Liver (tissue), 8 donors: ENCODE measurements at regions not wholly inside any gene's neighbourhood (a gene's known extent, or its start where the extent isn't known, plus 50 kb on each side); places are given as distances from the start of the nearest gene placed in this dataset.

Experiments used
- DNase-seq: peaks from one replicate; pipeline ENCODE4 v3.0.0-alpha.2; 2017; ENCODE audit warnings: low spot score
- H3K27ac ChIP-seq, 2 donors: one replicate each; pipeline ENCODE4 v1.7.0; 2013; ENCODE audit warnings: inconsistent platforms in 2 of 2, low read length in 2 of 2, control low read depth in 1 of 2, low read depth in 1 of 2, mild to moderate bottlenecking in 1 of 2
- H3K27me3 ChIP-seq, 4 donors: one replicate each; pipeline versions ENCODE4 v1.6.1 to v1.7.0; 2013; ENCODE audit warnings: low read length in 3 of 4, inconsistent platforms in 1 of 4, mild to moderate bottlenecking in 1 of 4, moderate library complexity in 1 of 4; ENCODE audit not compliant: control insufficient read depth in 4 of 4, insufficient read depth in 4 of 4
- H3K36me3 ChIP-seq, 4 donors: one replicate each; pipeline versions ENCODE4 v1.6.1 to v1.7.0; 2013; ENCODE audit warnings: low read length in 3 of 4, mild to moderate bottlenecking in 3 of 4, low read depth in 1 of 4, moderate library complexity in 1 of 4; ENCODE audit not compliant: control insufficient read depth in 4 of 4, insufficient read depth in 3 of 4
- H3K4me1 ChIP-seq, 4 donors: one replicate each; pipeline versions ENCODE4 v1.6.1 to v1.7.0; 2013; ENCODE audit warnings: low read length in 3 of 4, mild to moderate bottlenecking in 3 of 4, moderate library complexity in 1 of 4; ENCODE audit not compliant: control insufficient read depth in 4 of 4, insufficient read depth in 4 of 4
- H3K4me3 ChIP-seq, 3 donors: one replicate each; pipeline versions ENCODE4 v1.6.1 to v1.7.0; 2013; ENCODE audit warnings: low read length in 3 of 3, control low read depth in 1 of 3, low read depth in 1 of 3, mild to moderate bottlenecking in 1 of 3
- H3K9ac ChIP-seq, 2 donors: one replicate each; pipeline ENCODE4 v1.7.0; 2013; ENCODE audit warnings: low read length in 2 of 2, mild to moderate bottlenecking in 2 of 2, moderate library complexity in 2 of 2, control low read depth in 1 of 2, low read depth in 1 of 2
- H3K9me3 ChIP-seq, 4 donors: one replicate each; pipeline versions ENCODE4 v1.6.1 to v1.7.0; 2013; ENCODE audit warnings: low read length in 3 of 4; ENCODE audit not compliant: control insufficient read depth in 4 of 4
- FOXA1 ChIP-seq: IDR thresholded peaks from 2 replicates; pipeline ENCODE4 v1.6.1; 2016; ENCODE audit warnings: antibody characterized with exemption
- GABPA ChIP-seq, 2 donors: IDR thresholded peaks in 1 of 2; conservative IDR thresholded peaks in 1 of 2; 2 replicates each; pipeline ENCODE4 v1.6.1; 2016; ENCODE audit warnings: antibody characterized with exemption in 2 of 2, mild to moderate bottlenecking in 1 of 2, moderate library complexity in 1 of 2
- HNF4A ChIP-seq, 2 donors: conservative IDR thresholded peaks; 2 replicates each; pipeline ENCODE4 v1.6.1; 2016; ENCODE audit warnings: antibody characterized with exemption in 2 of 2, mild to moderate bottlenecking in 2 of 2
- HNF4G ChIP-seq: IDR thresholded peaks from 2 replicates; pipeline ENCODE4 v1.6.1; 2016; ENCODE audit warnings: antibody characterized with exemption
- JUND ChIP-seq, 2 donors: IDR thresholded peaks; 2 replicates each; pipeline ENCODE4 v1.6.1; 2016; ENCODE audit warnings: antibody characterized with exemption in 2 of 2
- RXRA ChIP-seq, 2 donors: IDR thresholded peaks; 2 replicates each; pipeline ENCODE4 v1.6.1; 2017 to 2018; ENCODE audit warnings: antibody characterized with exemption in 2 of 2, mild to moderate bottlenecking in 1 of 2
- TAF1 ChIP-seq: conservative IDR thresholded peaks from 2 replicates; pipeline ENCODE4 v1.6.1; 2016; ENCODE audit warnings: antibody characterized with exemption, mild to moderate bottlenecking
- WGBS: extraction: QIAGEN DNeasy Blood & Tissue Kit; methylation state at CpG from one replicate; pipeline ENCODE4 v1.1.7; 2013; 5-methylcytosine and 5-hydroxymethylcytosine counted together
- TF ChIP-seq, protein P1 (sequence below): fragments of 150-350 bp; IDR thresholded peaks from 2 replicates; pipeline ENCODE4 v1.5.1; 2017; ENCODE audit warnings: improper control_type of control experiment, low read depth, low read length; ENCODE audit not compliant: missing input control
- TF ChIP-seq, protein P2 (sequence below): IDR thresholded peaks from 2 replicates; pipeline ENCODE4 v1.6.1; 2016; ENCODE audit warnings: antibody characterized with exemption
- TF ChIP-seq, protein P3 (sequence below): IDR thresholded peaks from 2 replicates; pipeline ENCODE4 v1.6.1; 2016; ENCODE audit warnings: antibody characterized with exemption
- TF ChIP-seq, protein P4 (sequence below): IDR thresholded peaks from 2 replicates; pipeline ENCODE4 v1.6.1; 2016; ENCODE audit warnings: antibody characterized with exemption, mild to moderate bottlenecking
- TF ChIP-seq, protein P5 (sequence below): IDR thresholded peaks from 2 replicates; pipeline ENCODE4 v1.6.1; 2016; ENCODE audit warnings: antibody characterized with exemption
- donor health status: healthy.
- donor health status: healthy.
- donor health status: healthy.
- donor health status: healthy.
- donor health status: healthy.

DNA sequence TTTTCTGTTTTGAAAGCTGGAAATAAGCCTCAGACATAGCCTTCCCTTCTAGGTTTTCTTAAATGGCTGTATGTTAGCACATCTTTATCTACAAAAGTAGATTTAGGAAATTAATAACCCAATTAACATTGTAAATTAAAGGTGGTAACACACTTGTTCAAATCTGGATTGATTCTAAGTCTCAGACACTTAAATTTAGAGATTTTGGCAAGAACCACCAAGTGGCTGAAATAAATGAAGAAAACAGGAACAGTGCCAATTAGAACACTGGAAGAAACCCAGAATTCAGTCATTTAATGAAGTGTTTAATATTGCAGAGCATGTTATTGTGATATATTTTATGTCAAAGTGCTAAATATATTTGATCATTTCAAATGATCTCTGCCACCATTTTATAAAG is 628.2 kb downstream of the USP25 start:
- H3K9me3 ChIP-seq = peaks cover 0 to 3% (median 0%) of the 10 kb centered on the region in 4 donors
- H3K36me3 ChIP-seq = no peaks in the 10 kb centered on the region
- no peak overlapping the region for H3K9ac ChIP-seq
- no peak for TF ChIP-seq JUND (IDR thresholded peaks at IDR 0.05)
- TF ChIP-seq, protein P1, sequence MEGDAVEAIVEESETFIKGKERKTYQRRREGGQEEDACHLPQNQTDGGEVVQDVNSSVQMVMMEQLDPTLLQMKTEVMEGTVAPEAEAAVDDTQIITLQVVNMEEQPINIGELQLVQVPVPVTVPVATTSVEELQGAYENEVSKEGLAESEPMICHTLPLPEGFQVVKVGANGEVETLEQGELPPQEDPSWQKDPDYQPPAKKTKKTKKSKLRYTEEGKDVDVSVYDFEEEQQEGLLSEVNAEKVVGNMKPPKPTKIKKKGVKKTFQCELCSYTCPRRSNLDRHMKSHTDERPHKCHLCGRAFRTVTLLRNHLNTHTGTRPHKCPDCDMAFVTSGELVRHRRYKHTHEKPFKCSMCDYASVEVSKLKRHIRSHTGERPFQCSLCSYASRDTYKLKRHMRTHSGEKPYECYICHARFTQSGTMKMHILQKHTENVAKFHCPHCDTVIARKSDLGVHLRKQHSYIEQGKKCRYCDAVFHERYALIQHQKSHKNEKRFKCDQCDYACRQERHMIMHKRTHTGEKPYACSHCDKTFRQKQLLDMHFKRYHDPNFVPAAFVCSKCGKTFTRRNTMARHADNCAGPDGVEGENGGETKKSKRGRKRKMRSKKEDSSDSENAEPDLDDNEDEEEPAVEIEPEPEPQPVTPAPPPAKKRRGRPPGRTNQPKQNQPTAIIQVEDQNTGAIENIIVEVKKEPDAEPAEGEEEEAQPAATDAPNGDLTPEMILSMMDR = no peak
- no peak for TF ChIP-seq HNF4A (conservative IDR thresholded peaks at IDR 0.05)
- TF ChIP-seq, protein P2, sequence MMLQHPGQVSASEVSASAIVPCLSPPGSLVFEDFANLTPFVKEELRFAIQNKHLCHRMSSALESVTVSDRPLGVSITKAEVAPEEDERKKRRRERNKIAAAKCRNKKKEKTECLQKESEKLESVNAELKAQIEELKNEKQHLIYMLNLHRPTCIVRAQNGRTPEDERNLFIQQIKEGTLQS = no peak
- no peaks in the 10 kb centered on the region for H3K27me3 ChIP-seq
- no peak overlapping the region for H3K27ac ChIP-seq
- no peak overlapping the region for H3K4me3 ChIP-seq
- no peaks in the 10 kb centered on the region for H3K4me1 ChIP-seq
- DNase-seq = no peak

DNA sequence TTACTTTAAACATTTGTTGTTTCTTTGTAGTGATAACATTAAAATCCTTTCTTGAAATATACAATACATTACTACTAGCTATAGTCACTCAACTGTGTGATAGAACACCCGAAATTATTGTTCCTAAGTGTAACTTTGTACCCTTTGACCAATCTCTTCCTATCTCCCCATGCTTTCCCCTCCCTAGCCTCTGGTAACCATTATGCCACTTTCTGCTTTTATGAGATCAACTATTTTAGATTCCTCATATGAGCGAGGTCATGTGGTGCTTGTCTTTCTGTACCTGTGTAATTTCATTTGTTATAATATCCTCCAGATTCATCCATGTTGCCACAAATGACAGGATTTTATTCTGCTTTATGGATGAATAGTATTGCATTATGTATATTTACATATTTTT is 629.0 kb downstream of the USP25 start:
- H3K9ac ChIP-seq = no peak overlapping the region
- WGBS = 86% methylated on average over 2 of the region's 2 CpGs
- peaks cover 0 to 3% (median 0%) of the 10 kb centered on the region in 4 donors for H3K9me3 ChIP-seq
- H3K4me3 ChIP-seq = no peak overlapping the region
- no peak for DNase-seq
- H3K36me3 ChIP-seq = no peaks in the 10 kb centered on the region
- no peaks in the 10 kb centered on the region for H3K27me3 ChIP-seq
- H3K27ac ChIP-seq = no peak overlapping the region
- TF ChIP-seq, protein P3, sequence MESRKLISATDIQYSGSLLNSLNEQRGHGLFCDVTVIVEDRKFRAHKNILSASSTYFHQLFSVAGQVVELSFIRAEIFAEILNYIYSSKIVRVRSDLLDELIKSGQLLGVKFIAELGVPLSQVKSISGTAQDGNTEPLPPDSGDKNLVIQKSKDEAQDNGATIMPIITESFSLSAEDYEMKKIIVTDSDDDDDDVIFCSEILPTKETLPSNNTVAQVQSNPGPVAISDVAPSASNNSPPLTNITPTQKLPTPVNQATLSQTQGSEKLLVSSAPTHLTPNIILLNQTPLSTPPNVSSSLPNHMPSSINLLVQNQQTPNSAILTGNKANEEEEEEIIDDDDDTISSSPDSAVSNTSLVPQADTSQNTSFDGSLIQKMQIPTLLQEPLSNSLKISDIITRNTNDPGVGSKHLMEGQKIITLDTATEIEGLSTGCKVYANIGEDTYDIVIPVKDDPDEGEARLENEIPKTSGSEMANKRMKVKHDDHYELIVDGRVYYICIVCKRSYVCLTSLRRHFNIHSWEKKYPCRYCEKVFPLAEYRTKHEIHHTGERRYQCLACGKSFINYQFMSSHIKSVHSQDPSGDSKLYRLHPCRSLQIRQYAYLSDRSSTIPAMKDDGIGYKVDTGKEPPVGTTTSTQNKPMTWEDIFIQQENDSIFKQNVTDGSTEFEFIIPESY = no peak
- no peak for TF ChIP-seq RXRA (IDR thresholded peaks at IDR 0.05)
- no peak for TF ChIP-seq HNF4A (conservative IDR thresholded peaks at IDR 0.05)
- TF ChIP-seq, protein P4, sequence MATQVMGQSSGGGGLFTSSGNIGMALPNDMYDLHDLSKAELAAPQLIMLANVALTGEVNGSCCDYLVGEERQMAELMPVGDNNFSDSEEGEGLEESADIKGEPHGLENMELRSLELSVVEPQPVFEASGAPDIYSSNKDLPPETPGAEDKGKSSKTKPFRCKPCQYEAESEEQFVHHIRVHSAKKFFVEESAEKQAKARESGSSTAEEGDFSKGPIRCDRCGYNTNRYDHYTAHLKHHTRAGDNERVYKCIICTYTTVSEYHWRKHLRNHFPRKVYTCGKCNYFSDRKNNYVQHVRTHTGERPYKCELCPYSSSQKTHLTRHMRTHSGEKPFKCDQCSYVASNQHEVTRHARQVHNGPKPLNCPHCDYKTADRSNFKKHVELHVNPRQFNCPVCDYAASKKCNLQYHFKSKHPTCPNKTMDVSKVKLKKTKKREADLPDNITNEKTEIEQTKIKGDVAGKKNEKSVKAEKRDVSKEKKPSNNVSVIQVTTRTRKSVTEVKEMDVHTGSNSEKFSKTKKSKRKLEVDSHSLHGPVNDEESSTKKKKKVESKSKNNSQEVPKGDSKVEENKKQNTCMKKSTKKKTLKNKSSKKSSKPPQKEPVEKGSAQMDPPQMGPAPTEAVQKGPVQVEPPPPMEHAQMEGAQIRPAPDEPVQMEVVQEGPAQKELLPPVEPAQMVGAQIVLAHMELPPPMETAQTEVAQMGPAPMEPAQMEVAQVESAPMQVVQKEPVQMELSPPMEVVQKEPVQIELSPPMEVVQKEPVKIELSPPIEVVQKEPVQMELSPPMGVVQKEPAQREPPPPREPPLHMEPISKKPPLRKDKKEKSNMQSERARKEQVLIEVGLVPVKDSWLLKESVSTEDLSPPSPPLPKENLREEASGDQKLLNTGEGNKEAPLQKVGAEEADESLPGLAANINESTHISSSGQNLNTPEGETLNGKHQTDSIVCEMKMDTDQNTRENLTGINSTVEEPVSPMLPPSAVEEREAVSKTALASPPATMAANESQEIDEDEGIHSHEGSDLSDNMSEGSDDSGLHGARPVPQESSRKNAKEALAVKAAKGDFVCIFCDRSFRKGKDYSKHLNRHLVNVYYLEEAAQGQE = no peak
- no peak for TF ChIP-seq FOXA1
- no peak for TF ChIP-seq TAF1
- TF ChIP-seq, protein P5, sequence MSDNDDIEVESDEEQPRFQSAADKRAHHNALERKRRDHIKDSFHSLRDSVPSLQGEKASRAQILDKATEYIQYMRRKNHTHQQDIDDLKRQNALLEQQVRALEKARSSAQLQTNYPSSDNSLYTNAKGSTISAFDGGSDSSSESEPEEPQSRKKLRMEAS = no peak
- TF ChIP-seq HNF4G = no peak
- TF ChIP-seq GABPA (IDR thresholded peaks at IDR 0.05 in 1 of 2, conservative IDR thresholded peaks at IDR 0.05 in 1 of 2) = no peak
- TF ChIP-seq, protein P1 = no peak
- H3K4me1 ChIP-seq = no peaks in the 10 kb centered on the region
